NOMO-1 treated with DMSO at 0.1 percent for 48 hours (cell line): ENCODE measurements at regions not wholly inside any gene's neighbourhood (a gene's known extent, or its start where the extent isn't known, plus 50 kb on each side); places are given as distances from the start of the nearest gene placed in this dataset.

Source experiments
- DNase-seq: peaks from one replicate; lab custom pipeline; 2025; ENCODE audit not compliant: unreplicated experiment; lab: John Stamatoyannopoulos, UW

GRCh38 chr5:39587675-39588074 is 162.9 kb upstream of the DAB2 start:
- peak; percentile 58 for DNase-seq

GRCh38 chr5:39586185-39586584 is 161.4 kb upstream of the DAB2 start:
- DNase-seq, result no peak

GRCh38 chr5:39584927-39585326 is 160.1 kb upstream of the DAB2 start:
- DNase-seq, result no peak

- peak; percentile 72 for DNase-seq
Observed at GRCh38 chr5:39580702-39581453, 156.1 kb upstream of the DAB2 start.

- no peak for DNase-seq
Observed at GRCh38 chr5:39579750-39580149, 155.0 kb upstream of the DAB2 start.

GRCh38 chr5:39578887-39579497 is 154.2 kb upstream of the DAB2 start:
- peak; percentile 27 for DNase-seq

GRCh38 chr5:39577529-39577928 is 152.7 kb upstream of the DAB2 start:
- no peak for DNase-seq

GRCh38 chr5:39570403-39571027 is 145.7 kb upstream of the DAB2 start:
- peak; percentile 76 for DNase-seq

GRCh38 chr5:39569857-39570256 is 145.1 kb upstream of the DAB2 start:
- no peak for DNase-seq

GRCh38 chr5:39566891-39567290 is 142.1 kb upstream of the DAB2 start:
- no peak for DNase-seq

- DNase-seq, result no peak
Observed at GRCh38 chr5:39566029-39566428, 141.2 kb upstream of the DAB2 start.

GRCh38 chr5:39561421-39561820 is 136.6 kb upstream of the DAB2 start:
- no peak for DNase-seq

GRCh38 chr5:39560726-39561125 is 135.9 kb upstream of the DAB2 start:
- DNase-seq, result no peak

- no peak for DNase-seq
Observed at GRCh38 chr5:39559923-39560322, 135.1 kb upstream of the DAB2 start.

- no peak for DNase-seq
Observed at GRCh38 chr5:39558541-39558940, 133.8 kb upstream of the DAB2 start.

- peak; percentile 94 for DNase-seq
Observed at GRCh38 chr5:39555788-39556187, 131.0 kb upstream of the DAB2 start.

- peak; percentile 77 for DNase-seq
Observed at GRCh38 chr5:39547553-39548154, 122.9 kb upstream of the DAB2 start.

GRCh38 chr5:39544941-39545340 is 120.2 kb upstream of the DAB2 start:
- DNase-seq, result no peak

- peak; percentile 61 for DNase-seq
Observed at GRCh38 chr5:39543335-39543734, 118.6 kb upstream of the DAB2 start.

GRCh38 chr5:39542511-39543285 is 117.9 kb upstream of the DAB2 start:
- no peak for DNase-seq

GRCh38 chr5:39541920-39542319 is 117.1 kb upstream of the DAB2 start:
- DNase-seq, result no peak
